HG02610 (cell line): ENCODE measurements at regions not wholly inside any gene's neighbourhood (a gene's known extent, or its start where the extent isn't known, plus 50 kb on each side); places are given as distances from the start of the nearest gene placed in this dataset.

Experiments
- ATAC-seq: cut with Tn5 transposase; IDR thresholded peaks from one replicate; pipeline ENCODE4 v1.9.1; 2021; ENCODE audit warnings: mild to moderate bottlenecking, moderate library complexity; ENCODE audit not compliant: unreplicated experiment

DNA sequence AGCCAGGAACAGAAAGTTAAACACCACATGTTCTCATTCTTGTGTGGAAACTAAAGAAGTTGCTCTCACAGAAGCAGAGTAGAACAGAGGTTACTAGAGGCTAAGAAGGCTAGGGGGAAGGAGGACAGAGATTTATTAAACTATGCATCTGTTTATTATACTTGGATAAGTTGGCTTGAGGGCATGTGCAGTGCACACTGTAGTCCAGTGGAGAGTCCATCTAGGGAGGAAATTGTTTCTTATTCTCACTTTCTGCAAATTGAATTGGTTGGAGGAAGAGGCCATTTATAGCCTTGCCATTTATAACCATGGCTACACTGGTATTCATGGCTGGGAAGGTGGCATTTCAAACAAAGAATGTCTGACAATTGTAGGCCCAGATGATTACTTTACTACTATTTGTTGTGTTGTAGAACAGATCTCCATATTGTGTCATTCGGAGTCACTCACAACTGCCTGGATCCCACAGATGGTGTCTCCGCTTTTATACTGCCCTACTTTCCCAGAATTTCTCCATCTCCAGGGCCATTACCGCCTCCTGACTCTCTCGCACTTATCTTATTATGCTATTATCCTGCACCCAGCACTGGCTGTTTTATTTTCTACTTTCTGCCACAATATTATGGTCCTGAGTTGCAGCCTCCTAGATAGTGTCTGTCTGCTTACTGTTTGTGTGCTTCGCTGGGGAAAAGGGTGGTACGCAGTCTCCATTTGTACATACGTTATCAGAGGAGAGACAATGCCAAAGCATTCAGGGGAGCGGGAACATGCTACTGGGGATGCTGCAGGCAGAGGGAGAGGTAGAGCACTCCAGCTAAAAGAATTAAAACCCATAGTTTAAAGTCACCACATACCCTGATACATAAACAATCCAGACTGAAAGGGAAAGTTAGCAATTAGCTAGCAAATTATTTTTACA, 169.3 kb upstream of the BLID start:
- ATAC-seq: no peak

DNA sequence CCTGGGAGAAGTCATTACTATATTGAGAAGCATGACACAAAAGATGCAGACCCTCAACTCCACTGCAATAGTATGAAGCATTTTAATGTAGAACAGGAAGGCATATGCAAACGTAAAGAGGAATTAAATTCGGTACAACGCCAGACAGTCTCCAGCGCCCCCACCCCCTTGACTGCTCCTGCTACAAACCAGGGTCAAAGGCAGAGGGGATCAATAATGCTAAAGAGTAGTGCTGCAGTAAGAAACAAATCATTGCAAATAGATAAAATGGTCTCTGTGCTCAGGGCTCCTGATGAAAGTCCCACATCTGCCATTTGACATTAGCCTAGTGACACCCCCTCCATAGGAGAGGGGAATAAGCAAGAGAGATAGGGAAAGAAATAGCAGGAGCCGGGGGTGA, 164.9 kb upstream of the BLID start:
- ATAC-seq: no peak

DNA sequence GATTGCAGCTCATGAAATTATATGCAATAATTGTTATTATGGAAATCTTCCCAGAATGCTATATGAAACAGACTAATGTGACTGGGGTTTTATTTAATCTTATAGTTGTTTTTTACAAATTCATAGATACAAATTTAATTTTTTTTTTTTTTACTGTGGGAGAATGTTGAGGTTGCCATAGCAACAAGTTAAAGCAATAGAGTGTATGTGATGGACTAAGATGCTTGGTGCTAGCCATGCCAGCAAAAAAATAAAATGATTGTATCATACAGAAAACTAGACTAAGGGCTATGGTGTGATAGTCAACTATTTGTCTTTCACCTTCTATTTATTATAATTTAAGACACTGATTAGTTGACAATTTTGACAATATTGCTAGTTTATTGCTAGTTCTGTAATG, 163.2 kb upstream of the BLID start:
- ATAC-seq: no peak

DNA sequence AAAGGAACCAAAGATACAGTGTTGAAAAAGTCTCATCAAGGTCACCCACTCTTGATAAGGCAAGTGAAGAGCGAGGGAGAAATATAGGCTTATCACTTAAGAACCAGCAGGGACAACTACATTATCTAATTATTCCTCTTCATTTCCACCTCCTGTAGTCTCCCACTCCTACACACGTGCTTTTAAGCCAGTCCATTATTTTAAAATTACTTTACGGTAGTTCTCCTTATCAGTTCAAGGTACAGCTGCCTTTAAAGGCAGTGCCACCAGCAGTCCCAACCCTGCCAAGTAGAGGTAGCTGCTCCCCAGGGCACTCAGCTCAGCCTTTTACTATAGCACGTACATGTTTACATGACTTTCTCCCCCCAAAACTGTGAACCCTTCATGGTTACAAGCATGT, 161.5 kb upstream of the BLID start:
- no peak for ATAC-seq

DNA sequence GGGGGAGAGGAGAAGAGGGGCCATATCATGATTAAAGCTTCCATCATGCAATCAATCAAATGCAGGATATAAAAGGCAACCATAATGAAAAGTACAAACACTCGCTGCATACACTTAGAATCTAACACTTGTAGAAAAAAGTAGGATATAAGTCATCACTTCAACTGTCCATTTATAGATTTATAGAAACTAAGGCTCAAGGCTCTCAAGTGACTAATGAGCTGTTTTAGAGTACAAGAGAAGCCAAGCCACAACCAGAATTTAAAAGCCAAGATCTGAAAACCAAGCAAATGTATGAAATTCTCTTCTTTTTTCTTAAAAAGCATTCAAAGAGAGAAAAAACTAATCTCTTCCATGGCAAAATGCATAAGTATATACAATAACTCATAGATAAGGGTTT, 160.2 kb upstream of the BLID start:
- ATAC-seq: no peak

DNA sequence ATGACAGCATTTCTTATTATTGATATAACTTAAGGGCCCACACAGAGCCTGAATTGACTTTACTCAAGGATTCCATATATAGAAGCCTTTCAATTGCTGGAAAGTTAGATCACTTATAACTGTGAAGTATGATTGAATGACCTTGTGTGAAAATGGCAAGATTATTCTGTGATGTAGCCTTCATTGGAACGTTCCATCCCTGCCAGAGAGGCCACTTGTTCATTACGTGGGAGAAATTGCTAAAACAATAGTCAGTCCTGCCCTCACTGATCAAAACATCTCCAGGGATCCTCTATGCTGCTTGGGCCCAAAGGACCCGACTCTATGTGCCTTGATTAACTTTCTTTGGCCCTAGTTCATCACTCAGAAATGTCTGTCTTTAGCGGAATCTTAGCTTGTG, 159.5 kb upstream of the BLID start:
- ATAC-seq: no peak

DNA sequence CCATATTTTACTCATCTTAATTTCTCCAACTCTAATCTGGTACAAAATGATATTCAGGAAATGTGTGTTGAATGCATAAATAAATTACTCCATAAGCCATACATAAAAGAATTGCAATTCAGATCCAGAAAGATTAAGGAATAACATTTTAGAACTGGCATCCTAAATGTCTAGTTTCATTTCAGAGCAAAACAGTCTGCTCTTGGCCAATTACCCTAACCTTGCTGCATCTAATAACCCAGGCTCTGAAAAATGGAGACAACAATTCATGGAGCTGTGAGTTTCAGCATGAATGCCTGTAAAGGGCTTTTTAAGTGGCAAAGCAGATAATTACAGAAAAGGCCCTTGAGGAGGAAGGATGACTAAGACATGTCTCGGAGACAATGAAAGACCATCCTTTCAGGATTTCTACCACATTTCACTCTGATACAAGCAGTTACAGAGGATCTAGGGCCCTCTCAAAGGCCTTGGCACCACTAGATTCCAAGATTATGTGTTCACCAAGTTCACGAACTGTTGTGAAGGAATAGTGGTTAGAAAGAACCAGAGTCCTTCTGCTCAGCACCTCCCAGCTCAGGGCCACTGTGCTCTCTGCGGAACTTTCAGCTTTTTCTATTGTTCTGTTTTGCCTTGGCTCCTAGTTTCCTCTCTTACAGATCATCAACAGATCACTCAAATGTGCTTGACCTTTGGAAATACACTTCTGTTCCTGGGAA, 157.6 kb upstream of the BLID start:
- no peak for ATAC-seq

DNA sequence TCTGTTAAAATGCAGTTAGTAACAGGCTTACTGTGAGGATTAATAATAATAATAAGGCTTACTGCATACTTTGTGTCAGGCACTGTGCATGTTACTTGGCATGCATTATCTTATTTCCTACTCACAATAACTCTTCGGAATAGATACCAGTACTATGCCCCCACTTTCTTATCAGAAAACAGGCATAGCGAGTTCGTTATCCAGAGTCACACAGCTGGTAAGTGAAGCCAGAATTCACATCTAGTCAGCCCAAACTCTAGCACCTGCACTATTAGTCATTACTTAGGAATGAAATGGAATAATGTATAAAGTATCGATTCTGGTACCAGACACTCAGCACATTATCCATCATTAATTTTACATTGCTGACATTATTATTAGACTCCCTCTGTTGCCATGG, 155.7 kb upstream of the BLID start:
- no peak for ATAC-seq

DNA sequence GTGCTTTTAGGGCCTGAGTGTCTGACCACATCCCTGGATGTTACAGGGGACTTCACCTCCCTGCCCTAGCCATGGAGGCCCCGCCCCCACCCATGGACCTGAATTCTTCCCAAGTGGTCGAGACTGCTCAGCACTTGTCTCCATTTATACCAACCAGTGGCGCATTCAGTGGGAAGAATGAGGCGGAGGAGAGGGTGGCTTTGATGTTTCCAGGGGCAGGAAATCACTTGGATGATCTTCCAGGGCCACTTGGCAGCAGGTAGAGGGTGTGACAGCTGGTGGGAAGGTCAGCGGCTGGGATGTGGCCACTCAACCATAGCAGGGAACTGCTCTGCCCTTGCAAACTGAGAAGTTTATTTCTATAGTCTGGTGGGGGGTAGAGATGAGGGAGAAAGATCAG, 155.1 kb upstream of the BLID start:
- no peak for ATAC-seq

DNA sequence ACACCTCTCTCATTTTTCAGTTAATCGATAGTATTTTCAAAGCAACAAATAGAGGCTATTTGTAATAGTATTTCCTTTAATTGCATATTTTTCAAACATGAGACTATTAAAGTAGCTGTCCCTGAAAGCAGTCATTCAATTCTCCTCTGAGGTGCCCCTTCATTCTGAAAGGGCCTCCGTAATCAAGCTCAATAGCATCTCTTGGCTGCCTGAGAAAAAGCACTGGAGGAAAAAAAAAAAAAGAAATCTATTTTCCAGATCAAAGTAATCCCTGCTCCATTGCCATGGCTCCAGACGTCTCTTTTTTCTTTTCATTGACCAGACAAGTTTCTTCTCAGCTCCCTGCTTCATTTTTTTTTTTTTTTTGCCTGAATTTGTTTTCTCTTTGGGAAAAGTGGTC, 154.5 kb upstream of the BLID start:
- no peak for ATAC-seq

DNA sequence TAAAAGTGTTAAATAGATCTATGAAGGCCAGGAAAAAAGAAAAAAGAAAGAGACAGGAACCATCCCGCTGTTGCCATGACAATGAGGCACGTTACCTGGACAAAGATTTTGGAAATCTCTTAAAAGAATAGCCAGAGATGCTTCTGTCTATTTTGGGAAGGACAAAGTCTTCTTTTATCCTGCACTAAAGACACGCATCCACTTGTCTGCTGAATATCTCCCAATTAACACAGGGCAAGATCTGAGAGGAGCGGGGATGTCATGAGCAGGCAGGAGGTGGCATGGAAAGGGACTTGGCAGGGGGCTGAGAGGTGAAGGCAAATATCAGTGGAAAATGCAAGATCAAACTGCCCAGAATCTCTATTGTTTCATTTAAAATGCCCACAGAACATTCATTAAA, 153.8 kb upstream of the BLID start:
- no peak for ATAC-seq

DNA sequence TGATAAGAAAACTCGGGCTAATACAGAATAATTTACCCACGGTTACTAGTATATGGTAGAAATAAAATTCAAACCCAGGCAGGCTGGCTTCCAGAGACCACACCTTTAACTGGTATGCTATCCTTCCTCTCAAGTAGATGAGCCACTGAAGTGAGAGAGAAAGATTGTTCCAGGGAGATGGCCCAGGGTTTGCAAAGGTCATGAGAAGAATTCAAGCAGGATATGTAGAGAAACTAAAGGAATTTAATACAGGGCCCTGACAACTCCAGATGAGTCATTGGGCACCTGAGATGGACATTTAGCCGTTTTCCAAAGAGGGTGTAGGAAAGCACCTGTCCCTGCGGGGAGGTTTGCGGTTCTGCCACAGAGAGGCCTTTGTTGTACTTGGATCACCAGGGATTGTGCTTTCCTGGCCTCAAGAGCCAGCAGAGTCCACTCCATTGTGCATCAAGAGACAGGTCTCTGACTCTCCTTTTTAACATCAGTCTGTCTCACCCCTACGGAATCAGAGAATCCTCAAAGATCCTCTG, 152.7 kb upstream of the BLID start:
- ATAC-seq: no peak

DNA sequence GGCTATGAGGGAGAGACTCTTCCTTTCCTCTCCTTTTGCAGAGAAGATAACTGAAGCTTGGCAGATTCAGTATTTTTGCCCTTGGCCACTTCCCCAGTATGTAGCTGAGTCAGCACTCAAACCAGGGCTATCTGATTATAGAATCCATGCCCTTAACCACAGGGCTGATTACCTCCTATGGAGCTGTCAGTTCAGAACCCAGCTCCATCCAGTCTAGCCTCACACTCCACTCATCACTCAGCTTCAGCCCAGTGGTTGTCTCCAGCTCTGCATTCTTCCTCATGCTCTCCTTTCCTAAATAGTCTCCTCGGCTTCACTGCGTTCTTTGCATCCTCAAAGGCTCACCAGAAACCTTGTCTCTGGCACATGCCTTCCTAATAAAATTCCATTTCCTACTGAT, 151.6 kb upstream of the BLID start:
- no peak for ATAC-seq

DNA sequence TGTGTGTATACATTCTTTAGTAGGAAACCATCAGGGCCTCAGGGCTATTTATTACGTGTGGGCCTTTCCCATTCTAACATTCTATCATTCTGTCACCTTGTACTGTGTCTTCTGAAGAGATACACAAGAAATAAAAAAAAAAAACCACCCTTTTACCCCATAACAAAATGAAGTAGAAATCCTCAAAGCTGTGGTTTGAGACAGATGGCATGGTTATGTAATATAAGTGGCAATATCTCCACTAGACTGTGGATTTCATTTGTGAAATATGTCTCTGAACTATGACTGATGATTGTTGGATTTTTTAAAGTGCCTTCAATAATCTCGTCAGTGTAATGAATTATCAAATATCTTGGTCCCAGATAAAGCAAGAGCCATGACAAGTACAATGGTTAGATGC, 150.0 kb upstream of the BLID start:
- ATAC-seq: no peak

DNA sequence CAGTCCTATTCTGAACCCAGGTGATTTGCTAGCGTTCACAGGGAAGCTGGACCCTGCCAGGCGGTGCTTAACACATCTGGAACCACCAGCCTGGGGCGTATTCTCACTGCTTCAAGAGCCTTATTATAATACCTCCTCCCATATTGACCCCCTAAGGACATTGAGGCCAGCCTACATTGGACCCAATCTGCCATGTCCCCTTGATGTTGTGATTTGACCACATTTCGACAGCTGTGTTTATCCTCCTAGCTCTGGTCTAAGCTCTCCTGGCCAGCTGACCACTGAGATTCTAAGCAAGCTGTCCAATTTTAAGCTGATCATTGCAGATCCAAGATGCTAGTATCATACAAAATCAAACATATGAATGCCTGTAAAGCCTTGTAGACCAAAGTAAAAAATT, 148.1 kb upstream of the BLID start:
- no peak for ATAC-seq

DNA sequence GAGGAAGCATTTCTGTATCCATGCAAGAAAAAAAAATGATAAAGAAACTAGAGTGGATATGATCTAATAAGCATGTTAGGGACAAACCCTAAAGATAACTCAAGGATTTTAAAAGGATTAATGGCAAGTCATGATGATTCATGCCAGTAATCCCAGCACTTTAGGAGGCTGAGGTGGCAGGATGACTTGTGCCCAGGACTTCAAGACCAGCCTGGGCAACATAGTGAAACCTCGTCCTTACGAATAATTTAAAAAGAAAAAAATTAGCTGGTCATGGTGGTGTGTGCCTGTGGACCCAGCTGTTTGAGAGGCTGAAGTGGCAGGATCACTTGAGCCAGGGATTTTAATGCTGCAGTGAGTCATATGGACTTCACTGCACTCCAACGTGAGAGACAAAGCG, 145.5 kb upstream of the BLID start:
- ATAC-seq: no peak

DNA sequence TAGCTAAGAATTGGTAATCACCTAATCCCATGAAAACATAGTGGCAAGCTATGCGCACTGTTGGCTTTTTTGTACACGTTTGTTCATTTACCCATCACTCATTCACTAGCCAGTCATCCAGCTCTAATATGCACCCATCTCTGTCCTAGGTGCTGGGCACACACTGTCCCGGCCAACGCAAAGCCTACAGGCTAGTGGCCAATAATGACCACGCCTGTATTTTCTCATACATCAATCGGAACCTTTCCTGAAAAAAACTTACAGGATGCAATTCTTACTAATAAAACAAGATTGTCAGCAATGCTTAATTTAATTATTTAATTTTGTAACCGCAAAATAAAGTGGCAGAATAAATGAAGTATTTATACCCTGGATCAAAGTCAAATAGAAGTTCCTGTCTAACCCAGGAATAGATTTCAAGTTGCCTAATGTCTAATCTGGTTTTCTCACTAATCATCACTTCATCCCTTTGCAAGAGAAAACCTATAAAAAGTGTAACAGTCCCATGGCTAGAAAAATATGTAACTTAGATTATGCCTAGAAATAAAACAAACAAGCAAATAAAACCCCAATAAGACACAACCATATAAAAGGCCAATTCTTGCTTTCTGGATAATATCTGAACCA, 143.3 kb upstream of the BLID start:
- no peak for ATAC-seq

DNA sequence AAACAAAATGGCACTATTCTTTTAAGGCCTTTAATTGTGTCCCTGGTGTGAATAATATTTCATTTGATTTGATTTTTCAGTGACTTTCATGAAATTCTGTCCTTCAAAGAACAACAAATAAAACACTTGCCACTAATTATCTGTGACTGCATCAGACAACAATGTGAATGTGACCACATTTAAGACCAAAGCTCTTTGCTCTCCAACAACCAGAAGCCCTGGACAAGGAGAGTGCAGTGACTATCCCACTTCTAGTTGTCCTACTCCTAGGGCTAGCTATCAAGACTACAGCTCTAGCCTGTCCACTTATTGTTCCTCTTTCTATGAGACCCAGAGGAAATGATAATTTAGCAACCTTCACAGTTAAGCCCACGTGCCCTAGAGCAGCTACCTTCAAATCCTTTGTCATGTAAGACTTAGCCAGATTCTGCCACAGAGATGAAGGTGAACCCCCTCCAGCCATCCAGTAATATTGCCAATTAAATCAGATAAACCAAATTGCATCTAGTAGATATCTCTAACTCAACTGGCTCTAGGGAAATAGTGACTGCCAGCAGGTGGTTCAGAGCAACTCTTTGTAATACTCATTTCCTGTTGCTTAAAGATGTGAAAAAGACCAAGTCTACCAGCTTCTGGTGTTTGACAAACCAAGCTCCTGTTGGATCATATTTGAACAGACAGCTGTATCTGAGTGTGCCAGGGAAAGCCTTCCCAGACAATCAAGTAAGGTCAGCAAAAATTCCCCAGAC, 142.6 kb upstream of the BLID start:
- no peak for ATAC-seq

DNA sequence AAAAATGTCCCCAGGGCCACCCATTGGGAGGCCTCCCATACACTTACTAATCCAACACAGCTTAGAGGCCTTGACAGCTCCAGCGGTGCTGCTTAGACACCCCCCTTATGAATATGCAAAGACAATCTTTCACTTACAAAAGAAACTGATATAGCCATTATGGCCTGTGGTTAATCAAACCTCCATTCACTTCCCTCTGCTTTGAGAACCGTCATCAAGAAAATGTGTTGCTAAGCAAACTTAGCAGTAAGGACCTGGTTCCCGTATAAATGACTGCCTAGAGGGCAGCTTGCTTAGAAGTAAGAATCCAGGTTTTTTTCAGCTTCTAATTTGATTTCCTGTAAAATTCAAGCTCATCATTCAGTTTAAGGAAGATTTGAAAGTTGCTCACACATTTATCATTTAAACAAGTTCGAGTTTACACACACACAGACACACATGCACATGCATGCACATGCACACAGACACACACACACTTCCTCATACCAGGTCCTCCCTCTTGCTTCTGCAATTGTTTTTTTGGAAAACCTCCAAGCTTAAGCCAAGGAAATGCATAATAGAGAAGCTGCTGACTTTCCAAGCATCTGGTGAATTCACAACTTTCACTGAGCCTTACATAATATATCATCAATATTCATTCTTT, 137.7 kb upstream of the BLID start:
- no peak for ATAC-seq

DNA sequence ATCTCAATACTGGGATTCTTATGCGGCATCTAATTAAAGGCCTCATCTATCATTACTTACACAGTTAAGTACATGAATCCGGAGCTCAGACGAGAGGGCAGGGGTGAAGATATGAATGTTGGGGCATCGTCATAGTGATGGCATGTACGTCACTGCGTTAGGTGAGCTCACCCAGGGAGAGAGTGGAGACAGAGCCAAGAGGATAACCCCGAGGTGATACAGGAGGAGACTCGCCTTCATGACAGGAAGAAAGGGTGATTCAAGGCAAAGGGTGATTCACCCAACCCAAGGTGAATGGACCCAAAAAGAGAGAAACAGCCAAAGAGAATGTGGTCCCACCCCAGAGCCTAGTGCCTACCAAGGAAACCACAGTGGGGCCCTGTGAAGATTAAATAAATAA, 132.9 kb upstream of the BLID start:
- no peak for ATAC-seq

DNA sequence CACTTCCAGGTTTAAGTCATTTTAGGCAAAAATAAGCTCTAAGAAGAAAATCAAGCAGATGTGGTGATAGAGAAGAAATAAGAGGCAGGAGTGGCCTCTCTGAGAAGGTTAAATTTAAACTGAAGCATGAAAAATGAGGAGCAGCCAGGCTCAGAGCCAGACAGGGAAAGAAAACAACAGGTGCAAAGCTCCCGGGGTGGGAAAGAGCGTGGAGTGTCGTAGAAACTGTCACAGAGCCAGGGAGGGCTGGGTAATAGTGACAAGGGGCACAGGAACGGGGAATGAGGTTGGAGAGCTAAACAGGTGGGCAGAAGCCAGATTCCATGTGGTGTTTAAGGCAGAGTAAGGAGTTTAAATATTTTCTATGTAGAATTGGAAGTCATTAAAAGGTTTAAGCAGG, 132.1 kb upstream of the BLID start:
- ATAC-seq: no peak
